GM12892 (cell line): ENCODE measurements at regions not wholly inside any gene's neighbourhood (a gene's known extent, or its start where the extent isn't known, plus 50 kb on each side); places are given as distances from the start of the nearest gene placed in this dataset.

Experiments used
- POLR2A ChIP-seq: IDR thresholded peaks from 2 replicates; pipeline ENCODE4 v1.6.1; 2011; ENCODE audit warnings: low read depth, low read length, control low read depth
- POLR2AphosphoS5 ChIP-seq: IDR thresholded peaks from 2 replicates; pipeline ENCODE4 v1.6.1; 2011; ENCODE audit warnings: low read depth, low read length, control low read depth
- TAF1 ChIP-seq: IDR thresholded peaks from 2 replicates; pipeline ENCODE4 v1.6.1; 2011; ENCODE audit warnings: low read depth, mild to moderate bottlenecking, control low read depth, low read length, borderline replicate concordance

DNA sequence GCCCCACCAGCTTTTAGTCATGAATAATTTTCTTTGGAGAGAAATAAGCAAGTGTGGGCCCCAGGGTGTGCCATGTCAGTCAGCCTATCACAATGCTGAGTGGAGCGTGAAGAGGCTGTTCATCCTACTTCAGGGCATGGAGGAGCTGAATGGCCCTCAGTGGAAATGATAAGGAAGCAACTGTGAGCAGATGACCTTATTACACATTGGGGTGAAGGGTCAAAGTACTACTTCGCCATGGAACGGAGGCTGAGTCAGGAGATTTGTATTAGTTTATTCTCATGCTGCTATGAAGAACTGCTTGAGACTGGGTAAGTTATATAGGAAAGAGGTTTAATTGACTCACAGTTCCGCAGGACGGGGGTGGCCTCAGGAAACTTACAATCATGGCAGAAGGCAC is 231.0 kb upstream of the ADAMTS16 start:
- TF ChIP-seq POLR2A (no peak), TAF1 (no peak), POLR2AphosphoS5 (no peak)
